ENCODE measurements at regions not wholly inside any gene's neighbourhood (a gene's known extent, or its start where the extent isn't known, plus 50 kb on each side); places are given as distances from the start of the nearest gene placed in this dataset.

DNA sequence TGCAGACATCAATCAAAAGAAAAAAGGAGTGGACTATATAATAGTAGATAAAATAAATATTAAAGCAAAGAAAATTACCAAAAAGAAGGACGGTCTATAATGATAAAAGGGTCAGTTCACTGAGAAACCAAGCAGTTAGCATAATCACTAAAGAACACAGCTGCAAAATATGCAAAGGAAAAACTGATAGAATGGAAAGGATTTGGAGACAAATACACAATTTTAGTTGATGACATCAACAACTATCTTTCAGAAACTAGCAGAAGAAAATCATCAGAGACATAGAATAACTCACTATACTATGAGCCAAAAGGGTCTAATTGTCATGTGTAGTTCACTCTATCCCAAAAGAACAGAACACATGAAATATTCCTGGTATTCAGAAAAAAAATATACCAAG lies 316.4 kb upstream of the IGFBP3 start:
- no peaks in the 10 kb centered on the region for H3K36me3 ChIP-seq (ENCODE audit: insufficient read depth, low read length)
- TF ChIP-seq EZH2 (IDR thresholded peaks at IDR 0.05) (no peak), FOXP2 (optimal IDR thresholded peaks at IDR 0.05; ENCODE audit: control extremely low read depth, extremely low read length, insufficient read depth) (no peak), POLR2AphosphoS5 (IDR thresholded peaks at IDR 0.05; ENCODE audit: borderline replicate concordance, low read depth, low read length) (no peak)
- H3K27ac ChIP-seq, result no peak overlapping the region
- H3K4me3 ChIP-seq, result no peak overlapping the region
- no peaks in the 10 kb centered on the region for H3K9me3 ChIP-seq (ENCODE audit: low read depth, low read length)
- no peak for DNase-seq (ENCODE audit: low read depth, low spot score)
- no peak overlapping the region for H3K9ac ChIP-seq (ENCODE audit: insufficient read length)

- no peak for DNase-seq (ENCODE audit: low read depth, low spot score)
- H3K4me3 ChIP-seq, result no peak overlapping the region
- TF ChIP-seq FOXP2 (optimal IDR thresholded peaks at IDR 0.05; ENCODE audit: control extremely low read depth, extremely low read length, insufficient read depth), result no peak
- TF ChIP-seq EZH2 (IDR thresholded peaks at IDR 0.05), result no peak
- TF ChIP-seq POLR2AphosphoS5 (IDR thresholded peaks at IDR 0.05; ENCODE audit: borderline replicate concordance, low read depth, low read length), result no peak
Observed at GRCh38 chr7:46233585-46234329, 312.7 kb upstream of the IGFBP3 start.

DNA sequence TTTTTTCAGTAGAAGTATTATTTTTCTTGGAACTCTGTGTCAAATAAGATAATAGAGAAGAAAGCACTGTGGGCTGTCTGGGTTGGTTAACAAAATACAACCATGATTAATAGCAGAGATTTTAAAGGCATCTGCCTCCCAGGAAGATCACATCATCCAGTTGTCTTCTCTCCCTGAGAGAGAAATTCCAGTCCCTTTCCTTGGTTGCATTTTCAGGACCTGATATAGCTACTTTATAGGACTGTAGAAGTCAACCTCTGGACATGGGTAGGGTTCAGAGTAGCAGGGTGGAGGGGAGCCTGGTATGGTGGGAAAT lies 309.9 kb upstream of the IGFBP3 start:
- H3K9ac ChIP-seq (ENCODE audit: insufficient read length), result no peak overlapping the region
- no peaks in the 10 kb centered on the region for H3K9me3 ChIP-seq (ENCODE audit: low read depth, low read length)
- DNase-seq (ENCODE audit: low read depth, low spot score), result no peak
- no peak for TF ChIP-seq POLR2AphosphoS5 (IDR thresholded peaks at IDR 0.05; ENCODE audit: borderline replicate concordance, low read depth, low read length)
- no peak for TF ChIP-seq FOXP2 (optimal IDR thresholded peaks at IDR 0.05; ENCODE audit: control extremely low read depth, extremely low read length, insufficient read depth)
- no peak for TF ChIP-seq EZH2 (IDR thresholded peaks at IDR 0.05)
- H3K27ac ChIP-seq, result no peak overlapping the region
- no peak overlapping the region for H3K4me3 ChIP-seq
- no peaks in the 10 kb centered on the region for H3K36me3 ChIP-seq (ENCODE audit: insufficient read depth, low read length)

More at GRCh38 chr7:46233585-46234329, 312.7 kb upstream of the IGFBP3 start:
- H3K36me3 ChIP-seq (ENCODE audit: insufficient read depth, low read length), result no peaks in the 10 kb centered on the region
- no peak overlapping the region for H3K9ac ChIP-seq (ENCODE audit: insufficient read length)
- H3K27ac ChIP-seq, result no peak overlapping the region
- no peaks in the 10 kb centered on the region for H3K9me3 ChIP-seq (ENCODE audit: low read depth, low read length)

DNA sequence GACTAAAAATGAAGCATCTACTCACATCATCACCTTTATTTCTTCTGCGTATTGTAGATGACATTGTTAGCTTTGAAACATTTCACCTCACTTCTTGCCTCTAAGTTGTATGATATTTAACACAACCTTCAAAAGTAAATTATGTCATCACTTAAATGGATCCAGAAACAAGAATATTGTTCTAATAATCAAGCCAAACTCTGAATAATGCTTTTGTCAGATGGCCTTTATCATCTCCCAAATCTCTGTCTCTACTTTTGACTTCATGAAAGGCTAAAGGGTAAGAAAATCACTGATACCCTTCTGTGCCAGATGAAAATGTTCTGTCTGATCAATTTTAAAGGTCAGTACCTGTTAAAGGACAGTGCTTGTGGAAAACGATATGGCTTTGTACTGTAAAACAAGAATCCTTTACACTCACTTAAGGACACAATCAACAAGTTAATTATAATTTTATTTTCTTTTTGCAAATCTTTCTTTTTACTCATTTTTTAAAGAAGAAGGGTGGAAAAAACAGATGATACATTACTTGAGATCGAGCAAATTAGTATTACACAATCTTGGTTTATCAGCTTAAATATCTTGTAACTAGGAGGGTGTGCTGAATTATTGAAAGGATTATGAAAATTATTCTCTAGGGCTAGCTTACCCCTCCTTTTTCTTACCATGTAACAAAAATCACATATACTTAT lies 309.4 kb upstream of the IGFBP3 start:
- Histone ChIP-seq H3K9ac (ENCODE audit: insufficient read length) (no peak overlapping the region), H3K36me3 (ENCODE audit: insufficient read depth, low read length) (no peaks in the 10 kb centered on the region), H3K27ac (no peak overlapping the region), H3K4me3 (no peak overlapping the region), H3K9me3 (ENCODE audit: low read depth, low read length) (no peaks in the 10 kb centered on the region)
- no peak for DNase-seq (ENCODE audit: low read depth, low spot score)
- TF ChIP-seq POLR2AphosphoS5 (IDR thresholded peaks at IDR 0.05; ENCODE audit: borderline replicate concordance, low read depth, low read length), result no peak
- no peak for TF ChIP-seq EZH2 (IDR thresholded peaks at IDR 0.05)
- no peak for TF ChIP-seq FOXP2 (optimal IDR thresholded peaks at IDR 0.05; ENCODE audit: control extremely low read depth, extremely low read length, insufficient read depth)

GRCh38 chr7:46229409-46229808 lies 308.3 kb upstream of the IGFBP3 start:
- TF ChIP-seq EZH2 (IDR thresholded peaks at IDR 0.05) (no peak), POLR2AphosphoS5 (IDR thresholded peaks at IDR 0.05; ENCODE audit: borderline replicate concordance, low read depth, low read length) (no peak), FOXP2 (optimal IDR thresholded peaks at IDR 0.05; ENCODE audit: control extremely low read depth, extremely low read length, insufficient read depth) (no peak)
- Histone ChIP-seq H3K4me3 (no peak overlapping the region), H3K9ac (ENCODE audit: insufficient read length) (no peak overlapping the region), H3K27ac (no peak overlapping the region), H3K9me3 (ENCODE audit: low read depth, low read length) (no peaks in the 10 kb centered on the region), H3K36me3 (ENCODE audit: insufficient read depth, low read length) (no peaks in the 10 kb centered on the region)
- DNase-seq (ENCODE audit: low read depth, low spot score), result no peak

GRCh38 chr7:46226860-46227259 lies 305.8 kb upstream of the IGFBP3 start:
- no peak overlapping the region for H3K27ac ChIP-seq
- H3K36me3 ChIP-seq (ENCODE audit: insufficient read depth, low read length), result no peaks in the 10 kb centered on the region
- no peaks in the 10 kb centered on the region for H3K9me3 ChIP-seq (ENCODE audit: low read depth, low read length)
- TF ChIP-seq FOXP2 (optimal IDR thresholded peaks at IDR 0.05; ENCODE audit: control extremely low read depth, extremely low read length, insufficient read depth) (no peak), EZH2 (IDR thresholded peaks at IDR 0.05) (no peak), POLR2AphosphoS5 (IDR thresholded peaks at IDR 0.05; ENCODE audit: borderline replicate concordance, low read depth, low read length) (no peak)
- DNase-seq (ENCODE audit: low read depth, low spot score), result no peak
- no peak overlapping the region for H3K9ac ChIP-seq (ENCODE audit: insufficient read length)
- H3K4me3 ChIP-seq, result no peak overlapping the region

DNA sequence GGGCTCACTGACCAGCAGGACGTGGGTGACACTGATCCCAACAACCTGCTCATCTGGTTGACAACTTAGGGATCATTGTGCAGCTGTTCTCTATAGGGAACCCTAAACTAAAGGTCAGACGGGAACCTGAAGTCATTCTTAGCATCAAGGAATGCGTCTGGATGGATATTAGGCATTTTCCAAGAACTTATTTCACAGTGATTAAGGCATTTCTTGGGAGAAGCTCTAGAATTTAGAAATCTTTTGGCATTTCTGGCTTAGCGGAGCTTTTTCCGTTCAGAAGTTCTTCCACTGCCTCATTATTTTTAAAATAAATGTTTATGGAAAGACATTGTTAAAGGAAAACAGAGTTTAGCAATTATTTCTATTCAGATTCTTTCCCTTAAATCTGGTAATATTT lies 303.3 kb upstream of the IGFBP3 start:
- Histone ChIP-seq H3K9ac (ENCODE audit: insufficient read length) (no peak overlapping the region), H3K9me3 (ENCODE audit: low read depth, low read length) (no peaks in the 10 kb centered on the region), H3K4me3 (no peak overlapping the region), H3K36me3 (ENCODE audit: insufficient read depth, low read length) (no peaks in the 10 kb centered on the region), H3K27ac (no peak overlapping the region)
- no peak for TF ChIP-seq EZH2 (IDR thresholded peaks at IDR 0.05)
- no peak for TF ChIP-seq POLR2AphosphoS5 (IDR thresholded peaks at IDR 0.05; ENCODE audit: borderline replicate concordance, low read depth, low read length)
- TF ChIP-seq FOXP2 (optimal IDR thresholded peaks at IDR 0.05; ENCODE audit: control extremely low read depth, extremely low read length, insufficient read depth), result no peak
- no peak for DNase-seq (ENCODE audit: low read depth, low spot score)

DNA sequence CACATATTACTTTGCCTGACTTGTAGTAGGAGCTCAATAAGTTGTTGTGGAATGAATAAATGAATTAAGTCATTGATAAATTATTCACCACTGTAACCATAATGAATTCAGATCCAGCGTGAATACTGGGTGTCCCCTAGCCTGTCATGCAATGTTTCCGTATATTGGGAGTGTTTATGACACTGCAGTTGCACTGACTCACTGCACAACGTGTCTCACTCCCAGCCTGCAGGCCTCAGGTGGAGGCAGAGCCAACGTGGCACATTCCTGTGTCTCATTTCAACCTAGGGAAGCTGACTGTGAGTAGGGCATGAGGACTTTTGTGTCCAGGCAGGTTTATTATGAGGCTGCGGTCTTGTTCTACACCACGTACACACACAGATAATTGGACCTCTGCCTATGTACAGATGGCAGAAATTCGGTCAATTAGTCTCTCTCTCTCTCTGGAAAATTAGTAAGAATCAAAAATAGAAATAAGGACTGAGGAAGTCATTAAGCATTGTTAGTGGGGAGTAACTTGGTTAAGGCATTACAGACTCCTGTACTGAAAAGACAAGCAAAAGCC lies 299.1 kb upstream of the IGFBP3 start:
- DNase-seq (ENCODE audit: low read depth, low spot score), result no peak
- H3K36me3 ChIP-seq (ENCODE audit: insufficient read depth, low read length), result no peaks in the 10 kb centered on the region
- no peak overlapping the region for H3K27ac ChIP-seq
- no peaks in the 10 kb centered on the region for H3K9me3 ChIP-seq (ENCODE audit: low read depth, low read length)
- TF ChIP-seq POLR2AphosphoS5 (IDR thresholded peaks at IDR 0.05; ENCODE audit: borderline replicate concordance, low read depth, low read length), result no peak
- TF ChIP-seq FOXP2 (optimal IDR thresholded peaks at IDR 0.05; ENCODE audit: control extremely low read depth, extremely low read length, insufficient read depth), result no peak
- no peak overlapping the region for H3K9ac ChIP-seq (ENCODE audit: insufficient read length)
- no peak overlapping the region for H3K4me3 ChIP-seq

All from SK-N-MC (cell line).